SK-N-SH (cell line): ENCODE measurements at regions not wholly inside any gene's neighbourhood (a gene's known extent, or its start where the extent isn't known, plus 50 kb on each side); places are given as distances from the start of the nearest gene placed in this dataset.

Source experiments
- CTCF ChIA-PET: fragments of 300-600, 350-600 bp; formaldehyde crosslinking; extraction: SDS; loops from one replicate; lab custom pipeline; 2021; lab: Yijun Ruan, JAX
- POLR2A ChIA-PET: fragments of 350-600 bp; sonication (Branson Sonifier 250); formaldehyde crosslinking; extraction: SDS; loops from one replicate; lab custom pipeline; 2020; ENCODE audit warnings: antibody characterized with exemption, inconsistent platforms; lab: Yijun Ruan, JAX
- DNase-seq: peaks from one replicate; pipeline ENCODE4 v3.0.0; 2012
- H2AFZ ChIP-seq: fragments of 200-600 bp; sonication (generic); 2 replicates; pipeline ENCODE4 v1.8.1; 2016; ENCODE audit warnings: antibody characterized with exemption, mild to moderate bottlenecking, low read depth
- H3F3A ChIP-seq: fragments of 200-600 bp; sonication (generic); replicated peaks from 2 replicates; pipeline ENCODE3; 2016; ENCODE audit warnings: antibody characterized with exemption, mild to moderate bottlenecking; ENCODE audit not compliant: insufficient read depth
- H3K27ac ChIP-seq, 2 experiments: fragments of 200-500 bp in 1 of 2; fragments of 200-600 bp in 1 of 2; sonication (Bioruptor generic) in 1 of 2; sonication (generic), shearing (Covaris generic) in 1 of 2; 2 replicates each; pipeline versions ENCODE4 v1.5.1 to v1.6.1; 2014 to 2016; ENCODE audit warnings: low read depth in 2 of 2, inconsistent platforms in 1 of 2, low read length in 1 of 2, mild to moderate bottlenecking in 1 of 2, mixed read lengths in 1 of 2
- H3K27me3 ChIP-seq: fragments of 200-600 bp; sonication (generic), shearing (Covaris generic); 2 replicates; pipeline ENCODE4 v1.6.1; 2016; ENCODE audit warnings: mixed run types; ENCODE audit not compliant: insufficient read depth
- H3K36me3 ChIP-seq, 2 experiments: fragments of 200-500 bp in 1 of 2; fragments of 200-600 bp in 1 of 2; sonication (Bioruptor generic) in 1 of 2; sonication (generic) in 1 of 2; replicated peaks in 1 of 2; 2 replicates each; pipeline versions ENCODE3 to v1.5.1; 2014 to 2016; ENCODE audit warnings: low read length in 1 of 2, mild to moderate bottlenecking in 1 of 2; ENCODE audit not compliant: insufficient read depth in 2 of 2, control insufficient read depth in 1 of 2
- H3K4me1 ChIP-seq, 2 experiments: fragments of 200-500 bp in 1 of 2; fragments of 200-600 bp in 1 of 2; sonication (Bioruptor generic) in 1 of 2; sonication (generic), shearing (Covaris generic) in 1 of 2; 2 replicates each; pipeline versions ENCODE4 v1.5.1 to v1.6.1; 2014 to 2016; ENCODE audit warnings: low read depth in 1 of 2, low read length in 1 of 2, mixed run types in 1 of 2; ENCODE audit not compliant: insufficient read depth in 2 of 2, control insufficient read depth in 1 of 2
- H3K4me2 ChIP-seq: fragments of 200-600 bp; sonication (generic), shearing (Covaris generic); 2 replicates; pipeline ENCODE4 v1.6.1; 2017; ENCODE audit warnings: mixed run types
- H3K4me3 ChIP-seq, 2 experiments: fragments of 200-500 bp in 1 of 2; fragments of 200-600 bp in 1 of 2; sonication (Bioruptor generic) in 1 of 2; sonication (generic), shearing (Covaris generic) in 1 of 2; 2 replicates each; pipeline versions ENCODE4 v1.5.1 to v1.8.1; 2014 to 2016; ENCODE audit warnings: low read depth in 2 of 2, inconsistent platforms in 1 of 2, low read length in 1 of 2, mild to moderate bottlenecking in 1 of 2, mixed read lengths in 1 of 2, moderate library complexity in 1 of 2
- H3K79me2 ChIP-seq: fragments of 200-600 bp; sonication (generic); 2 replicates; pipeline ENCODE4 v1.8.1; 2017; ENCODE audit warnings: mild to moderate bottlenecking; ENCODE audit not compliant: insufficient read depth
- H3K9ac ChIP-seq: fragments of 200-600 bp; sonication (generic); 2 replicates; pipeline ENCODE4 v1.6.1; 2017; ENCODE audit warnings: mixed run types
- H3K9me2 ChIP-seq: fragments of 200-600 bp; sonication (generic); 2 replicates; pipeline ENCODE4 v1.6.1; 2017; ENCODE audit warnings: mixed run types
- H3K9me3 ChIP-seq: fragments of 200-600 bp; sonication (generic); 2 replicates; pipeline ENCODE4 v1.6.1; 2017; ENCODE audit warnings: mixed run types, mild to moderate bottlenecking, moderate library complexity
- H4K20me1 ChIP-seq: fragments of 200-600 bp; sonication (generic); 2 replicates; pipeline ENCODE4 v1.6.1; 2017; ENCODE audit warnings: mild to moderate bottlenecking, mixed run types; ENCODE audit not compliant: insufficient read depth
- CHD2 ChIP-seq: fragments of 150-350 bp; IDR thresholded peaks from 2 replicates; pipeline ENCODE4 v1.6.1; 2018; ENCODE audit warnings: low read length; ENCODE audit not compliant: partially characterized antibody
- CTCF ChIP-seq: fragments of 200-600 bp; sonication (generic); IDR thresholded peaks from 2 replicates; pipeline ENCODE4 v1.6.1; 2017; ENCODE audit warnings: antibody characterized with exemption, mild to moderate bottlenecking, moderate library complexity
- EP300 ChIP-seq, 2 experiments: IDR thresholded peaks; 2 replicates each; pipeline versions ENCODE4 v1.4.0 to v1.6.1; 2012; ENCODE audit warnings: borderline replicate concordance in 1 of 2, low read depth in 1 of 2, low read length in 1 of 2
- FOXJ3 ChIP-seq: sonication (generic); formaldehyde crosslinking; IDR thresholded peaks from 2 replicates; pipeline ENCODE4 v1.5.1; 2020; ENCODE audit warnings: mild to moderate bottlenecking, missing genetic modification reagents
- GABPA ChIP-seq: IDR thresholded peaks from 2 replicates; pipeline ENCODE4 v1.4.0; 2012; ENCODE audit warnings: low read depth, mild to moderate bottlenecking
- GATA2 ChIP-seq: sonication (generic); formaldehyde crosslinking; IDR thresholded peaks from 2 replicates; pipeline ENCODE4 v1.5.0; 2020; ENCODE audit warnings: mild to moderate bottlenecking, missing genetic modification reagents
- IRF3 ChIP-seq: fragments of 150-350 bp; IDR thresholded peaks from 2 replicates; pipeline ENCODE4 v1.6.1; 2016; ENCODE audit warnings: mild to moderate bottlenecking, low read depth, low read length
- JUND ChIP-seq: IDR thresholded peaks from 2 replicates; pipeline ENCODE4 v1.4.0; 2012
- PBX3 ChIP-seq: IDR thresholded peaks from 2 replicates; pipeline ENCODE4; 2012
- RAD21 ChIP-seq: IDR thresholded peaks from 2 replicates; pipeline ENCODE4 v1.6.1; 2012; ENCODE audit warnings: mild to moderate bottlenecking, low read length
- RCOR1 ChIP-seq: fragments of 150-350 bp; IDR thresholded peaks from 2 replicates; pipeline ENCODE4 v1.6.1; 2017; ENCODE audit warnings: antibody characterized with exemption, low read length
- RXRA ChIP-seq: IDR thresholded peaks from 2 replicates; pipeline ENCODE4 v1.4.0; 2012; ENCODE audit warnings: low read depth, mild to moderate bottlenecking, borderline replicate concordance
- USF1 ChIP-seq: IDR thresholded peaks from 2 replicates; pipeline ENCODE4 v1.4.0; 2012; ENCODE audit warnings: low read depth, borderline replicate concordance
- ZBTB33 ChIP-seq: IDR thresholded peaks from 2 replicates; pipeline ENCODE4 v1.4.0; 2012; ENCODE audit warnings: low read depth, borderline replicate concordance
- WGBS: methylation state at CpG from one replicate; pipeline ENCODE4 v1.1.6; 2017; ENCODE audit warnings: low lambda C conversion rate; 5-methylcytosine and 5-hydroxymethylcytosine counted together

GRCh38 chr10:69744971-69745370 lies 56.7 kb upstream of the COL13A1 start:
- TF ChIP-seq GABPA, result no peak
- no peak for TF ChIP-seq CHD2
- no peak for TF ChIP-seq FOXJ3 (CRISPR knock-in tag)
- TF ChIP-seq RCOR1, result no peak
- TF ChIP-seq GATA2 (CRISPR knock-in tag), result no peak
- no peak for TF ChIP-seq IRF3
- no peak for TF ChIP-seq JUND
- no peak for TF ChIP-seq RAD21
- no peak for TF ChIP-seq USF1
- no peak for TF ChIP-seq RXRA
- no peak for TF ChIP-seq EP300 (IDR thresholded peaks at IDR 0.05; ENCODE audit: borderline replicate concordance in 1 of 2, low read depth in 1 of 2, low read length in 1 of 2)
- TF ChIP-seq ZBTB33, result no peak
- no peak for TF ChIP-seq CTCF
- no peak for TF ChIP-seq PBX3
- H3F3A ChIP-seq, result no peaks in the 10 kb centered on the region
- H4K20me1 ChIP-seq, result no peaks in the 10 kb centered on the region
- peaks cover 5 to 8% of the 10 kb centered on the region in 2 experiments; a peak in 2 of 4 replicates for H3K4me1 ChIP-seq
- H3K4me3 ChIP-seq, result no peak overlapping the region
- peaks cover 7% of the 10 kb centered on the region; the same call in 1 of the 2 replicates for H3K27me3 ChIP-seq
- H3K4me2 ChIP-seq, result no peak overlapping the region
- no peaks in the 10 kb centered on the region for H3K9me3 ChIP-seq
- H2AFZ ChIP-seq, result no peak overlapping the region
- H3K9ac ChIP-seq, result no peak overlapping the region
- DNase-seq, result no peak
- ChIA-PET CTCF (interaction anchor here (0.9 to 4.5 kb wide), 6 partner anchors 9 to 170 kb away, joined by 4 to 42 read pairs (median 12); no protein-coding TSS in a partner anchor), POLR2A (no interaction called here)
- H3K9me2 ChIP-seq, result no peaks in the 10 kb centered on the region
- H3K27ac ChIP-seq, result no peak overlapping the region
- WGBS, result 73% methylated on average over 4 of the region's 4 CpGs
- no peaks in the 10 kb centered on the region for H3K79me2 ChIP-seq
- no peaks in the 10 kb centered on the region for H3K36me3 ChIP-seq
